Mesendoderm (in vitro differentiated cells): ENCODE measurements at regions not wholly inside any gene's neighbourhood (a gene's known extent, or its start where the extent isn't known, plus 50 kb on each side); places are given as distances from the start of the nearest gene placed in this dataset.

Experiments used
- DNase-seq: peaks from one replicate; pipeline ENCODE4 v3.0.0; 2013
- H2AK5ac ChIP-seq: 2 replicates; pipeline ENCODE4 v1.6.1; 2013; ENCODE audit warnings: low read length, inconsistent platforms
- H2BK120ac ChIP-seq: 2 replicates; pipeline ENCODE4 v1.6.1; 2013; ENCODE audit warnings: low read depth, mild to moderate bottlenecking, low read length, moderate library complexity, mixed read lengths
- H2BK15ac ChIP-seq: replicated peaks from 2 replicates; pipeline ENCODE4 v1.6.1; 2013; ENCODE audit warnings: low read depth, mild to moderate bottlenecking, moderate library complexity
- H2BK5ac ChIP-seq: 2 replicates; pipeline ENCODE4 v1.6.1; 2013; ENCODE audit warnings: low read length, inconsistent platforms
- H3K18ac ChIP-seq: 2 replicates; pipeline ENCODE4 v1.6.1; 2013; ENCODE audit warnings: mild to moderate bottlenecking, low read length, mixed read lengths
- H3K23ac ChIP-seq: one replicate; pipeline ENCODE4 v1.6.1; 2013; ENCODE audit warnings: low read length
- H3K27ac ChIP-seq: 2 replicates; pipeline ENCODE4 v1.5.1; 2013; ENCODE audit warnings: low read depth, mild to moderate bottlenecking, inconsistent platforms, low read length, moderate library complexity
- H3K27me3 ChIP-seq: 2 replicates; pipeline ENCODE4 v1.6.1; 2013; ENCODE audit warnings: low read length, control low read depth, mild to moderate bottlenecking, inconsistent platforms; ENCODE audit not compliant: insufficient read depth, poor library complexity
- H3K36me3 ChIP-seq: 2 replicates; pipeline ENCODE4 v1.6.1; 2013; ENCODE audit warnings: low read length, inconsistent platforms; ENCODE audit not compliant: control insufficient read depth, insufficient read depth
- H3K4ac ChIP-seq: one replicate; pipeline ENCODE4 v1.6.1; 2013; ENCODE audit warnings: low read depth, mild to moderate bottlenecking, low read length, moderate library complexity
- H3K4me1 ChIP-seq: 2 replicates; pipeline ENCODE4 v1.6.1; 2013; ENCODE audit warnings: low read depth, low read length, inconsistent platforms; ENCODE audit not compliant: control insufficient read depth
- H3K4me2 ChIP-seq: 2 replicates; pipeline ENCODE4 v1.6.1; 2013; ENCODE audit warnings: low read length
- H3K4me3 ChIP-seq: 2 replicates; pipeline ENCODE4 v1.5.1; 2013; ENCODE audit warnings: mild to moderate bottlenecking, low read length
- H3K56ac ChIP-seq: one replicate; pipeline ENCODE4 v1.6.1; 2013; ENCODE audit warnings: low read length
- H3K79me1 ChIP-seq: 2 replicates; pipeline ENCODE4 v1.6.1; 2013; ENCODE audit warnings: low read length, inconsistent platforms
- H3K79me2 ChIP-seq: 2 replicates; pipeline ENCODE4 v1.6.1; 2013; ENCODE audit warnings: mild to moderate bottlenecking, low read length; ENCODE audit not compliant: control insufficient read depth, insufficient read depth
- H3K9ac ChIP-seq: 2 replicates; pipeline ENCODE4 v1.6.1; 2013; ENCODE audit warnings: low read length, inconsistent platforms
- H4K5ac ChIP-seq: one replicate; pipeline ENCODE4 v1.6.1; 2013; ENCODE audit warnings: low read length
- H4K8ac ChIP-seq: one replicate; pipeline ENCODE4 v1.6.1; 2013; ENCODE audit warnings: low read depth, mild to moderate bottlenecking, control low read depth, low read length, moderate library complexity
- WGBS: extraction: QIAGEN DNeasy Blood & Tissue Kit; methylation state at CpG from one replicate; pipeline ENCODE4 v1.1.7; 2013; ENCODE audit warnings: low lambda C conversion rate, missing lambda C conversion rate; ENCODE audit not compliant: insufficient coverage; ENCODE audit errors: extremely low coverage; 5-methylcytosine and 5-hydroxymethylcytosine counted together

- no peak overlapping the region for H3K4me3 ChIP-seq
- H3K18ac ChIP-seq = no peak overlapping the region
- H3K4ac ChIP-seq = no peak overlapping the region
- no peak overlapping the region for H3K9ac ChIP-seq
- no peaks in the 10 kb centered on the region for H3K79me2 ChIP-seq
- H2AK5ac ChIP-seq = no peak overlapping the region
- no peak overlapping the region for H2BK120ac ChIP-seq
- H3K27ac ChIP-seq = no peak overlapping the region
- no peaks in the 10 kb centered on the region for H3K4me1 ChIP-seq
- H3K23ac ChIP-seq = no peak overlapping the region
- no peak overlapping the region for H4K5ac ChIP-seq
- H2BK5ac ChIP-seq = no peak overlapping the region
- H4K8ac ChIP-seq = no peak overlapping the region
- H3K27me3 ChIP-seq = no peaks in the 10 kb centered on the region
- H3K79me1 ChIP-seq = no peaks in the 10 kb centered on the region
- no peak overlapping the region for H2BK15ac ChIP-seq
- no CpG with 5 or more reads among the region's 2 CpGs for WGBS
- DNase-seq = no peak
- no peak overlapping the region for H3K56ac ChIP-seq
- no peak overlapping the region for H3K4me2 ChIP-seq
- H3K36me3 ChIP-seq = no peaks in the 10 kb centered on the region
These were observed 241.8 kb downstream of the WNT5A start for GRCh38 chr3:55245351-55245750.

DNA sequence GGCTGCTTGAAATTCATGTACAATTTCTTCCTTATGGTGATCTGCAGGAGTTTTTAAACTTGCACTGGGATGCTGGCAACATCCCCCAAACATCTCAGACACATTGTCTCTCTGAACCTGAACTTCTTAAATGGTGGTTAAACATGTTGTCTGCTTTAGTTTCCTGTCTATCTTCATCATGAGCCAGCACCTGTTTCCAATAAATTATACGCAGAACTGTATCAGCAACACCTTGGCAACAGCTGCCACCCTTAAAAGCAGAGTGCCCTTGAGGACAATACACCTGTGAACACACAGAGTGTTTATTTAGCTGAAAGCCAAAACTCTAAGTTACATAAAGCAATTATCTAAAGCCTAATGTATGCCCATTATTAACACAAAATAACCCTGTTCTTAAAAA lies 242.9 kb downstream of the WNT5A start:
- no peak overlapping the region for H3K27ac ChIP-seq
- H3K18ac ChIP-seq = no peak overlapping the region
- H3K23ac ChIP-seq = no peak overlapping the region
- no peaks in the 10 kb centered on the region for H3K79me1 ChIP-seq
- H2BK5ac ChIP-seq = no peak overlapping the region
- no peak overlapping the region for H4K5ac ChIP-seq
- DNase-seq = no peak
- no peaks in the 10 kb centered on the region for H3K36me3 ChIP-seq
- WGBS = no CpG with 5 or more reads among the region's 1 CpG
- no peaks in the 10 kb centered on the region for H3K4me1 ChIP-seq
- no peak overlapping the region for H3K4me3 ChIP-seq
- H2BK120ac ChIP-seq = no peak overlapping the region
- H3K56ac ChIP-seq = no peak overlapping the region
- no peak overlapping the region for H4K8ac ChIP-seq
- H3K4ac ChIP-seq = no peak overlapping the region
- H2AK5ac ChIP-seq = no peak overlapping the region
- no peaks in the 10 kb centered on the region for H3K27me3 ChIP-seq
- H3K79me2 ChIP-seq = no peaks in the 10 kb centered on the region
- no peak overlapping the region for H2BK15ac ChIP-seq
- H3K4me2 ChIP-seq = no peak overlapping the region
- H3K9ac ChIP-seq = no peak overlapping the region

DNA sequence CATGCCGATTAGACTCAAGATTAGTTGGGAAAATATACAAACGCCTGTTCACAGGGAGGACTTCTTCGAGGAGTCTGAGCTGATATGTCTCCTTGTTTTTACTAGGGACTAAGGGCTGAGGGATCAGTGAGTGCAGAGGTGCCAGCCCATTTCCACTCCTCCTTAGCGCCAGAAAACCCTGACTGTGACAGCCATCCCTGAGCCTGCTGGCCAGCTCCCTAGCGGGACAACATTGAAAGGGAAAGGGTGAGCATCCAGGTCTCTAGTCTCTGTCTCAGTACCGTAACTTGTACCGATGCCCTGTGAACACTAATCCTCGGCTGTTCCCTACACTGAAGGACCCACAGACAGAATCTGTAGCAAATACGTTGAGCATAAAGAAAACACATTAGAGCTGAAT lies 243.4 kb downstream of the WNT5A start:
- Histone ChIP-seq H3K9ac (no peak overlapping the region), H3K27me3 (no peaks in the 10 kb centered on the region), H4K5ac (no peak overlapping the region), H2BK120ac (no peak overlapping the region), H2BK5ac (no peak overlapping the region), H3K56ac (no peak overlapping the region), H3K79me2 (no peaks in the 10 kb centered on the region), H3K79me1 (no peaks in the 10 kb centered on the region), H3K4me2 (no peak overlapping the region), H3K4me3 (no peak overlapping the region), H2BK15ac (no peak overlapping the region), H3K4me1 (no peaks in the 10 kb centered on the region), H3K27ac (no peak overlapping the region), H2AK5ac (no peak overlapping the region), H4K8ac (no peak overlapping the region), H3K23ac (no peak overlapping the region), H3K4ac (no peak overlapping the region), H3K36me3 (no peaks in the 10 kb centered on the region), H3K18ac (no peak overlapping the region)
- WGBS = no CpG with 5 or more reads among the region's 9 CpGs
- DNase-seq = no peak

- H3K56ac ChIP-seq = no peak overlapping the region
These were observed 244.2 kb downstream of the WNT5A start for GRCh38 chr3:55242921-55243320.

GRCh38 chr3:55241098-55241497 lies 246.0 kb downstream of the WNT5A start:
- no peak overlapping the region for H3K23ac ChIP-seq

More at GRCh38 chr3:55242921-55243320, 244.2 kb downstream of the WNT5A start:
- no peak overlapping the region for H3K9ac ChIP-seq
- no peak overlapping the region for H2BK5ac ChIP-seq
- H3K27me3 ChIP-seq = no peaks in the 10 kb centered on the region
- H3K36me3 ChIP-seq = no peaks in the 10 kb centered on the region
- H2BK15ac ChIP-seq = no peak overlapping the region
- H3K4me2 ChIP-seq = no peak overlapping the region
- no peak overlapping the region for H3K23ac ChIP-seq
- no peaks in the 10 kb centered on the region for H3K79me1 ChIP-seq
- no peak overlapping the region for H3K18ac ChIP-seq
- H4K8ac ChIP-seq = no peak overlapping the region
- H3K79me2 ChIP-seq = no peaks in the 10 kb centered on the region
- no peak overlapping the region for H3K27ac ChIP-seq
- no peak overlapping the region for H2BK120ac ChIP-seq
- DNase-seq = no peak
- H4K5ac ChIP-seq = no peak overlapping the region
- no peak overlapping the region for H3K4ac ChIP-seq
- WGBS = no CpG with 5 or more reads among the region's 4 CpGs
- no peak overlapping the region for H3K4me3 ChIP-seq
- H2AK5ac ChIP-seq = no peak overlapping the region
- H3K4me1 ChIP-seq = no peaks in the 10 kb centered on the region

DNA sequence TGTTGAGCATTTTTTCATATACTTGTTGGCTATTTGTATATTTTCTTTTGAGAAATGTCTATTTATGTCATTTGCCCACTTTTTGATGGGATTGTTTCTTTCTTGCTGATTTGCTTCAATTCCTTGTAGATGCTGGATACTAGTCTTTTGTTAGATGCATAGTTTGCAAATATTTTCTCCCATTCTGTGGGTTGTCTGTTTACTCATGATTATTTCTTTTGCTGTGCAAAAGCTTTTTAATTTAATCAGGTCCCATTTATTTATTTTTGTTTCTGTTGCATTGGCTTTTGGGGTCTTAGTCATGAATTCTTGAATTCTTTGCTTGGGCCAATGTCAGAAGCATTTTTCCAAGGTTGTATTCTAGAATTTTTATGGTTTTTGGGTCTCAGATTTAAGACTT lies 251.7 kb downstream of the WNT5A start:
- Histone ChIP-seq H3K18ac (no peak overlapping the region), H2BK15ac (no peak overlapping the region), H2BK120ac (no peak overlapping the region), H3K79me2 (no peaks in the 10 kb centered on the region), H3K9ac (no peak overlapping the region), H3K4me2 (no peak overlapping the region), H3K4me1 (no peaks in the 10 kb centered on the region), H2AK5ac (no peak overlapping the region), H3K27me3 (no peaks in the 10 kb centered on the region), H3K56ac (no peak overlapping the region), H4K8ac (no peak overlapping the region), H3K23ac (no peak overlapping the region), H4K5ac (no peak overlapping the region), H3K79me1 (no peaks in the 10 kb centered on the region), H3K27ac (no peak overlapping the region), H3K4me3 (no peak overlapping the region), H3K4ac (no peak overlapping the region), H2BK5ac (no peak overlapping the region), H3K36me3 (no peaks in the 10 kb centered on the region)
- DNase-seq = no peak

More at GRCh38 chr3:55241098-55241497, 246.0 kb downstream of the WNT5A start:
- Histone ChIP-seq H3K18ac (no peak overlapping the region), H3K56ac (no peak overlapping the region), H3K4me2 (no peak overlapping the region), H3K27ac (no peak overlapping the region), H3K4me3 (no peak overlapping the region), H3K27me3 (no peaks in the 10 kb centered on the region), H3K79me1 (no peaks in the 10 kb centered on the region), H2BK120ac (no peak overlapping the region), H3K79me2 (no peaks in the 10 kb centered on the region), H2BK5ac (no peak overlapping the region), H4K5ac (no peak overlapping the region), H3K36me3 (no peaks in the 10 kb centered on the region), H3K4me1 (no peaks in the 10 kb centered on the region), H4K8ac (no peak overlapping the region), H3K4ac (no peak overlapping the region), H3K9ac (no peak overlapping the region), H2BK15ac (no peak overlapping the region), H2AK5ac (no peak overlapping the region)
- no peak for DNase-seq
- WGBS = no CpG with 5 or more reads among the region's 3 CpGs
